ENCODE measurements at regions not wholly inside any gene's neighbourhood (a gene's known extent, or its start where the extent isn't known, plus 50 kb on each side); places are given as distances from the start of the nearest gene placed in this dataset.
"Not testable (repeated sequence)": the region's sequence is repeated elsewhere in the genome, so short reads cannot be mapped to it uniquely, and the experiment has no call there.

DNA sequence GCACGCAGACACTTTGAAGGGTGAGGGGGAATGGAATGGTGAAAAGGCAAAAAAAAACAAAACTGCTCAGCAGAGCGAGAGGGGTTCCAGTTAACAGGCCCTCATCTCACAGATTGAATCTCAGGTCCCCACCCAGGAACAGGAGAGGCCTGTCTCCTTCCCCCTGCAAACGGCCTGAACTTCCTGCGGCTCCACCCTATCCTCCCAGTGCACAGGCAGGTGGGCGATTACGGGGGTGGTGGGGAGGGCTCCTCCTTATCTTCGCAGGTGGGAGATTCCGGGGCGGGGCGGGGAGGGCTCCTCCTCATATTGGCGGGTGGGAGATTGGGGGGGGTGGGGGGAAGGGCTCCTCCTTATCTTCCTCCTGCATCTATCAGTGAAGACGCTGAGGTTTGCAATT lies 129.0 kb downstream of the SOX4 start:
- no peak overlapping the region for H3K4me3 Mint-ChIP-seq
- H3K9me3 Mint-ChIP-seq, result peaks cover 2% of the 10 kb centered on the region
- H3K27me3 Mint-ChIP-seq, result no peaks in the 10 kb centered on the region
- CTCF ChIA-PET, result no interaction called here
- DNase-seq, result no peak
- POLR2A ChIA-PET, result no interaction called here
- peaks cover 5% of the 10 kb centered on the region for H3K4me1 Mint-ChIP-seq
- H3K27ac Mint-ChIP-seq, result peak overlapping the region; percentile 25
- no peaks in the 10 kb centered on the region for H3K36me3 Mint-ChIP-seq (ENCODE audit: low read depth)

- no peak overlapping the region for H3K4me3 Mint-ChIP-seq
Measured at GRCh38 chr6:21726676-21727075, 133.1 kb downstream of the SOX4 start.

GRCh38 chr6:21728141-21728540 lies 134.6 kb downstream of the SOX4 start:
- Mint-ChIP-seq H3K4me3 (no peak overlapping the region), H3K27ac (no peak overlapping the region), H3K4me1 (no peaks in the 10 kb centered on the region), H3K27me3 (no peaks in the 10 kb centered on the region), H3K9me3 (no peaks in the 10 kb centered on the region), H3K36me3 (ENCODE audit: low read depth) (no peaks in the 10 kb centered on the region)
- DNase-seq, result no peak
- ChIA-PET CTCF (no interaction called here), POLR2A (no interaction called here)

More at GRCh38 chr6:21726676-21727075, 133.1 kb downstream of the SOX4 start:
- Mint-ChIP-seq H3K36me3 (ENCODE audit: low read depth) (no peaks in the 10 kb centered on the region), H3K4me1 (peaks cover 5% of the 10 kb centered on the region), H3K27me3 (no peaks in the 10 kb centered on the region), H3K9me3 (no peaks in the 10 kb centered on the region), H3K27ac (no peak overlapping the region)
- ChIA-PET CTCF (interaction anchor here (0.6 to 0.9 kb wide), 3 partner anchors 14 to 194 kb away, joined by 3 to 5 read pairs (median 5); no protein-coding TSS in a partner anchor), POLR2A (no interaction called here)
- no peak for DNase-seq

- Mint-ChIP-seq H3K4me1 (no peaks in the 10 kb centered on the region), H3K36me3 (ENCODE audit: low read depth) (no peaks in the 10 kb centered on the region), H3K4me3 (no peak overlapping the region), H3K27me3 (no peaks in the 10 kb centered on the region), H3K27ac (no peak overlapping the region), H3K9me3 (no peaks in the 10 kb centered on the region)
- DNase-seq, result no peak
- POLR2A ChIA-PET, result no interaction called here
- CTCF ChIA-PET, result no interaction called here
Measured at GRCh38 chr6:21729431-21729830, 135.9 kb downstream of the SOX4 start.

DNA sequence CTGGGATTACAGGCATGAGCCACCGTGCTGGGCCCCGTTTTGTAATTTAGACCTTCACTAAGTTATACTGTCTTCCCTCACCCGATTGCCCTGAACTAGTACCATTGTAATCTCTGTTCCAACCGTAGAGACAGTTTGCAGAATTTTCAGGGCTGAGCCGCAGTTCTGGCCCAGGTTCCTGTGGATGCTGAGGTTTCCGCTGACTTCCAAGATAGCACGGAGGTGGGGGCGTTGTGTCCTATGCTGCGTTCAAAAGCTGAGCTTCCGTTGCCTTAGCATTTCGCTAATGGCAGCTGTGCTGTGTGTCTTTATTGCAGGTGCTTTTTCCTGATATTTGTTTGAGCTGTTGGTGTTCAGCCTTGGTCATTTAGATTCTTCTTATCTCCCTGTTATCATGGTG lies 137.0 kb downstream of the SOX4 start:
- H3K4me3 Mint-ChIP-seq, result no peak overlapping the region
- DNase-seq, result no peak
- no peaks in the 10 kb centered on the region for H3K36me3 Mint-ChIP-seq (ENCODE audit: low read depth)
- H3K27me3 Mint-ChIP-seq, result no peaks in the 10 kb centered on the region
- no peaks in the 10 kb centered on the region for H3K4me1 Mint-ChIP-seq
- ChIA-PET CTCF (no interaction called here), POLR2A (no interaction called here)
- H3K9me3 Mint-ChIP-seq, result no peaks in the 10 kb centered on the region
- H3K27ac Mint-ChIP-seq, result no peak overlapping the region

- Mint-ChIP-seq H3K27ac (no peak overlapping the region), H3K9me3 (no peaks in the 10 kb centered on the region), H3K4me1 (no peaks in the 10 kb centered on the region), H3K36me3 (ENCODE audit: low read depth) (no peaks in the 10 kb centered on the region), H3K4me3 (no peak overlapping the region), H3K27me3 (peaks cover 2% of the 10 kb centered on the region)
- no peak for DNase-seq
- CTCF ChIA-PET, result no interaction called here
- POLR2A ChIA-PET, result no interaction called here
Measured at GRCh38 chr6:21731411-21732031, 138.0 kb downstream of the SOX4 start.

DNA sequence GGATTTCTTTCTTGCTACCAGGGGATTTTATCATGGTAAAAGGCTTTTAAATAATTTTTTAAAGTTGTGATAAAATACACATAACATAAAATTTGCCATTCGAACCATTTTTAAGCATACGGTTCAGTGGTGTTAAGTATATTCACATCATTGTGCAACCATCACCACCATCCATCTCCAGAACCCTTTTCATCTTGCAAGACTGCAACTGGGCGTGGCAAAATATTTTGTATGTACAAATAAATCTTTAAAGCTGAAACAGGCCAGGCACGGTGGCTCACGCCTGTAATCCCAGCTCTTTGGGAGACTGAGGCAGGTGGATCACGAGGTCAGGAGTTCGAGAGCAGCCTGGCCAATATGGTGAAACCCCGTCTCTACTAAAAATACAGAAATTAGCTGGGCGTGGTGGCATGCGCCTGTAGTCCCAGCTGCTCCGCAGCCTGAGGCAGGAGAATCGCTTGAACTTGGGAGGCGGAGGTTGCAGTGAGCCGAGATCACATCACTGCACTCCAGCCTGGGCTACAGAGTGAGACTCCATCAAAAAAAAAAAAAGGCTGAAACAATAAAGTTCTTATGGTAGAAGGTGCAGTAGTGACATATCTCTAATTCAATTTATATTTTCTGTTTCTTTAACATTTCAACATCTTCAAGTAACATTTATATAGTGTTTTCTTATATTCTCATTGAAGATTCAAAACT lies 138.6 kb downstream of the SOX4 start:
- DNase-seq; H3K27me3 Mint-ChIP-seq; H3K9me3 Mint-ChIP-seq; H3K4me1 Mint-ChIP-seq; H3K27ac Mint-ChIP-seq; H3K36me3 Mint-ChIP-seq (ENCODE audit: low read depth); CTCF ChIA-PET; POLR2A ChIA-PET; H3K4me3 Mint-ChIP-seq: not testable (repeated sequence)

- ChIA-PET CTCF (no interaction called here), POLR2A (no interaction called here)
- no peaks in the 10 kb centered on the region for H3K9me3 Mint-ChIP-seq
- H3K27ac Mint-ChIP-seq, result no peak overlapping the region
- no peaks in the 10 kb centered on the region for H3K36me3 Mint-ChIP-seq (ENCODE audit: low read depth)
- peaks cover 2% of the 10 kb centered on the region for H3K27me3 Mint-ChIP-seq
- H3K4me3 Mint-ChIP-seq, result no peak overlapping the region
- H3K4me1 Mint-ChIP-seq, result no peaks in the 10 kb centered on the region
- DNase-seq, result no peak
Measured at GRCh38 chr6:21732731-21733130, 139.2 kb downstream of the SOX4 start.

GRCh38 chr6:21733311-21733710 lies 139.8 kb downstream of the SOX4 start:
- H3K27me3 Mint-ChIP-seq, result peaks cover 2% of the 10 kb centered on the region
- no peak overlapping the region for H3K4me3 Mint-ChIP-seq
- no peak overlapping the region for H3K27ac Mint-ChIP-seq
- no peaks in the 10 kb centered on the region for H3K36me3 Mint-ChIP-seq (ENCODE audit: low read depth)
- DNase-seq, result no peak
- no peaks in the 10 kb centered on the region for H3K9me3 Mint-ChIP-seq
- CTCF ChIA-PET, result no interaction called here
- POLR2A ChIA-PET, result no interaction called here
- no peaks in the 10 kb centered on the region for H3K4me1 Mint-ChIP-seq

- no peaks in the 10 kb centered on the region for H3K9me3 Mint-ChIP-seq
- H3K4me3 Mint-ChIP-seq, result no peak overlapping the region
- H3K36me3 Mint-ChIP-seq (ENCODE audit: low read depth), result no peaks in the 10 kb centered on the region
- ChIA-PET POLR2A (no interaction called here), CTCF (no interaction called here)
- no peak for DNase-seq
- no peaks in the 10 kb centered on the region for H3K4me1 Mint-ChIP-seq
- peaks cover 2% of the 10 kb centered on the region for H3K27me3 Mint-ChIP-seq
- H3K27ac Mint-ChIP-seq, result no peak overlapping the region
Measured at GRCh38 chr6:21734204-21734603, 140.7 kb downstream of the SOX4 start.

GRCh38 chr6:21738180-21739094 lies 144.9 kb downstream of the SOX4 start:
- no peak for DNase-seq
- peaks cover 2% of the 10 kb centered on the region for H3K27me3 Mint-ChIP-seq
- no peaks in the 10 kb centered on the region for H3K36me3 Mint-ChIP-seq (ENCODE audit: low read depth)
- ChIA-PET POLR2A (no interaction called here), CTCF (interaction anchor here (0.7 kb wide), 1 partner anchor 420 kb away, joined by 5 read pairs; no protein-coding TSS in a partner anchor)
- H3K9me3 Mint-ChIP-seq, result no peaks in the 10 kb centered on the region
- H3K4me1 Mint-ChIP-seq, result no peaks in the 10 kb centered on the region
- H3K27ac Mint-ChIP-seq, result no peak overlapping the region
- no peak overlapping the region for H3K4me3 Mint-ChIP-seq

DNA sequence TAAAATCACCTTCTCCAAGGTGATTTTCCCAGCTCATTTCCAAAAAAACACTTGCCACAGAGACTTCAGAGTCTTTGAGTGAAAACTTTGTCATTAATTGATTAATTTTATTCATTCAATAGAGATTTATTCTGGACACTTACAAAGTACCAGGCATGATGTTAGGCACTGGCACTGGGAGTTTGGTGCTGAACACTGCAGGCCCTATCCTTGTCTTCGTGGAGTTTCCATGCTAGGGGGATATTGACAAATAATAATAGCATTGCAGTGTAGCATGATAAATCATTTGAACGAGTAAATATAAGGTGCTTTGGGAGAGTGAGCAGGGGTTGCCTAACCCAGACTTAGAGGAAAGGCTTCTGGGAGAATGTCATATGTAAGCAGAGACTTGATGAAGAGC lies 145.7 kb downstream of the SOX4 start:
- Mint-ChIP-seq H3K27me3 (peaks cover 2% of the 10 kb centered on the region), H3K4me3 (no peak overlapping the region), H3K36me3 (ENCODE audit: low read depth) (no peaks in the 10 kb centered on the region), H3K4me1 (no peaks in the 10 kb centered on the region), H3K9me3 (no peaks in the 10 kb centered on the region), H3K27ac (no peak overlapping the region)
- CTCF ChIA-PET, result no interaction called here
- POLR2A ChIA-PET, result no interaction called here
- DNase-seq, result no peak

GRCh38 chr6:21739838-21740237 lies 146.3 kb downstream of the SOX4 start:
- Mint-ChIP-seq H3K36me3 (ENCODE audit: low read depth) (no peaks in the 10 kb centered on the region), H3K9me3 (no peaks in the 10 kb centered on the region), H3K4me1 (no peaks in the 10 kb centered on the region), H3K27me3 (peaks cover 2% of the 10 kb centered on the region), H3K4me3 (no peak overlapping the region), H3K27ac (no peak overlapping the region)
- ChIA-PET CTCF (no interaction called here), POLR2A (no interaction called here)
- DNase-seq, result no peak
